GM12801 (cell line): ENCODE measurements at regions not wholly inside any gene's neighbourhood (a gene's known extent, or its start where the extent isn't known, plus 50 kb on each side); places are given as distances from the start of the nearest gene placed in this dataset.

Experiments
- CTCF ChIP-seq: IDR thresholded peaks from one replicate; pipeline ENCODE4 v1.5.1; 2011; ENCODE audit warnings: control low read depth; ENCODE audit not compliant: insufficient read length; ENCODE audit errors: extremely low read depth

- no peak for TF ChIP-seq CTCF
Observed at GRCh38 chr2:225104971-225105370, 62.7 kb upstream of the DOCK10 start.

- no peak for TF ChIP-seq CTCF
Observed at GRCh38 chr2:225104321-225104720, 62.1 kb upstream of the DOCK10 start.

GRCh38 chr2:225103737-225104141 is 61.5 kb upstream of the DOCK10 start:
- no peak for TF ChIP-seq CTCF

- TF ChIP-seq CTCF, result no peak
Observed at GRCh38 chr2:225100856-225101294, 58.6 kb upstream of the DOCK10 start.

GRCh38 chr2:225100269-225100668 is 58.0 kb upstream of the DOCK10 start:
- no peak for TF ChIP-seq CTCF

GRCh38 chr2:225097035-225097434 is 54.8 kb upstream of the DOCK10 start:
- TF ChIP-seq CTCF, result no peak
